CD14-positive monocyte (primary cell): ENCODE measurements at regions not wholly inside any gene's neighbourhood (a gene's known extent, or its start where the extent isn't known, plus 50 kb on each side); places are given as distances from the start of the nearest gene placed in this dataset.

Experiments
- DNase-seq, 3 donors: peaks; one replicate each; pipeline ENCODE4 v3.0.0-alpha.2; 2011 to 2022
- H2AFZ ChIP-seq: 2 replicates; pipeline ENCODE4 v1.6.0; 2012; ENCODE audit warnings: mild to moderate bottlenecking, low read depth, low read length, inconsistent platforms; ENCODE audit not compliant: insufficient read depth, poor library complexity, severe bottlenecking
- H3K27ac ChIP-seq, 2 donors: 1 replicate in 1 of 2; 2 replicates in 1 of 2; pipeline ENCODE4 v1.5.1; 2012 to 2013; ENCODE audit warnings: low read length in 2 of 2, control low read depth in 1 of 2, inconsistent platforms in 1 of 2, low read depth in 1 of 2, mild to moderate bottlenecking in 1 of 2
- H3K27me3 ChIP-seq, 2 donors: one replicate each; pipeline versions ENCODE4 v1.6.0 to v1.6.1; 2011 to 2013; ENCODE audit warnings: low read length in 2 of 2; ENCODE audit not compliant: control insufficient read depth in 2 of 2, insufficient read depth in 2 of 2
- H3K36me3 ChIP-seq, 2 donors: replicated peaks in 1 of 2; 1 replicate in 1 of 2; 2 replicates in 1 of 2; pipeline versions ENCODE4 v1.5.1 to v1.6.1; 2012 to 2013; ENCODE audit warnings: low read length in 2 of 2, control low read depth in 1 of 2, inconsistent platforms in 1 of 2, mild to moderate bottlenecking in 1 of 2; ENCODE audit not compliant: insufficient read depth in 2 of 2, control insufficient read depth in 1 of 2
- H3K4me1 ChIP-seq, 2 donors: 1 replicate in 1 of 2; 2 replicates in 1 of 2; pipeline versions ENCODE4 v1.5.1 to v1.6.1; 2012 to 2013; ENCODE audit warnings: low read length in 2 of 2, control low read depth in 1 of 2, inconsistent platforms in 1 of 2, mild to moderate bottlenecking in 1 of 2, moderate library complexity in 1 of 2; ENCODE audit not compliant: insufficient read depth in 2 of 2, control insufficient read depth in 1 of 2
- H3K4me2 ChIP-seq: replicated peaks from 2 replicates; pipeline ENCODE3; 2012; ENCODE audit warnings: low read length, moderate library complexity, mild to moderate bottlenecking; ENCODE audit not compliant: poor library complexity, severe bottlenecking; ENCODE audit errors: extremely low read depth
- H3K4me3 ChIP-seq, 3 experiments: fragments of 200-600 bp in 1 of 3; sonication (generic) in 1 of 3; replicated peaks in 1 of 3; 1 replicate in 2 of 3; 2 replicates in 1 of 3; pipeline ENCODE4 v1.5.1; 2011 to 2013; ENCODE audit warnings: low read length in 3 of 3, mild to moderate bottlenecking in 3 of 3, control low read depth in 2 of 3, low read depth in 2 of 3, inconsistent platforms in 1 of 3, moderate library complexity in 1 of 3
- H3K79me2 ChIP-seq: 2 replicates; pipeline ENCODE4 v1.6.0; 2012; ENCODE audit warnings: mild to moderate bottlenecking, control low read depth, inconsistent platforms, low read length, moderate library complexity; ENCODE audit not compliant: insufficient read depth
- H3K9ac ChIP-seq: 2 replicates; pipeline ENCODE4 v1.6.0; 2017; ENCODE audit warnings: low read length, mild to moderate bottlenecking; ENCODE audit not compliant: insufficient read depth, poor library complexity, severe bottlenecking
- H3K9me3 ChIP-seq, 2 donors: replicated peaks in 1 of 2; 1 replicate in 1 of 2; 2 replicates in 1 of 2; pipeline versions ENCODE4 v1.5.1 to v1.6.1; 2012 to 2013; ENCODE audit warnings: low read length in 2 of 2, control low read depth in 1 of 2; ENCODE audit not compliant: control insufficient read depth in 1 of 2, insufficient read depth in 1 of 2
- H4K20me1 ChIP-seq: 2 replicates; pipeline ENCODE4 v1.6.0; 2012; ENCODE audit warnings: mild to moderate bottlenecking, low read length, control low read depth, moderate library complexity; ENCODE audit not compliant: insufficient read depth
- H3K27ac Mint-ChIP-seq, 7 donors: one replicate each; pipeline ENCODE4 v1.8.0; 2020; ENCODE audit warnings: mild to moderate bottlenecking in 7 of 7, mixed read lengths in 7 of 7, moderate library complexity in 6 of 7, inconsistent platforms in 2 of 7
- H3K27me3 Mint-ChIP-seq, 3 donors: one replicate each; pipeline ENCODE4 v1.8.0; 2021 to 2022; ENCODE audit warnings: low read depth in 3 of 3, mild to moderate bottlenecking in 3 of 3, mixed read lengths in 3 of 3, moderate library complexity in 3 of 3, inconsistent platforms in 1 of 3
- H3K36me3 Mint-ChIP-seq, 2 donors: one replicate each; pipeline ENCODE4 v1.8.0; 2020; ENCODE audit warnings: mixed read lengths in 2 of 2, inconsistent platforms in 1 of 2, mild to moderate bottlenecking in 1 of 2
- H3K4me1 Mint-ChIP-seq: one replicate; pipeline ENCODE4 v1.8.0; 2020; ENCODE audit warnings: mild to moderate bottlenecking, mixed read lengths
- H3K4me3 Mint-ChIP-seq, 2 donors: one replicate each; pipeline ENCODE4 v1.8.0; 2020; ENCODE audit warnings: mild to moderate bottlenecking in 2 of 2, mixed read lengths in 2 of 2, moderate library complexity in 1 of 2
- H3K9me3 Mint-ChIP-seq, 7 donors: one replicate each; pipeline ENCODE4 v1.8.0; 2020 to 2022; ENCODE audit warnings: mixed read lengths in 7 of 7, mild to moderate bottlenecking in 6 of 7, moderate library complexity in 6 of 7, inconsistent platforms in 2 of 7
- WGBS: methylation state at CpG from one replicate; pipeline ENCODE4 v1.1.5; 2013; ENCODE audit warnings: missing lambda C conversion rate; ENCODE audit not compliant: insufficient coverage; 5-methylcytosine and 5-hydroxymethylcytosine counted together
- intact Hi-C, 2 donors: fragments of 100-400 bp; cut with micrococcal nuclease; formaldehyde crosslinking; loops; one replicate each; pipeline versions ENCODE4 v1.15.0 to v1.15.1; 2023
- TF ChIP-seq, protein P1 (sequence below): fragments of 200-600 bp; IDR thresholded peaks from one replicate; pipeline ENCODE4 v1.8.0; 2022; ENCODE audit warnings: antibody characterized with exemption, mild to moderate bottlenecking

GRCh38 chr3:22952860-22953259 lies 250.3 kb upstream of the UBE2E2 start:
- 100% methylated on average over 1 of the region's 3 CpGs for WGBS
- no peak overlapping the region for H3K4me2 ChIP-seq
- TF ChIP-seq, protein P1, sequence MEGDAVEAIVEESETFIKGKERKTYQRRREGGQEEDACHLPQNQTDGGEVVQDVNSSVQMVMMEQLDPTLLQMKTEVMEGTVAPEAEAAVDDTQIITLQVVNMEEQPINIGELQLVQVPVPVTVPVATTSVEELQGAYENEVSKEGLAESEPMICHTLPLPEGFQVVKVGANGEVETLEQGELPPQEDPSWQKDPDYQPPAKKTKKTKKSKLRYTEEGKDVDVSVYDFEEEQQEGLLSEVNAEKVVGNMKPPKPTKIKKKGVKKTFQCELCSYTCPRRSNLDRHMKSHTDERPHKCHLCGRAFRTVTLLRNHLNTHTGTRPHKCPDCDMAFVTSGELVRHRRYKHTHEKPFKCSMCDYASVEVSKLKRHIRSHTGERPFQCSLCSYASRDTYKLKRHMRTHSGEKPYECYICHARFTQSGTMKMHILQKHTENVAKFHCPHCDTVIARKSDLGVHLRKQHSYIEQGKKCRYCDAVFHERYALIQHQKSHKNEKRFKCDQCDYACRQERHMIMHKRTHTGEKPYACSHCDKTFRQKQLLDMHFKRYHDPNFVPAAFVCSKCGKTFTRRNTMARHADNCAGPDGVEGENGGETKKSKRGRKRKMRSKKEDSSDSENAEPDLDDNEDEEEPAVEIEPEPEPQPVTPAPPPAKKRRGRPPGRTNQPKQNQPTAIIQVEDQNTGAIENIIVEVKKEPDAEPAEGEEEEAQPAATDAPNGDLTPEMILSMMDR, result no peak

DNA sequence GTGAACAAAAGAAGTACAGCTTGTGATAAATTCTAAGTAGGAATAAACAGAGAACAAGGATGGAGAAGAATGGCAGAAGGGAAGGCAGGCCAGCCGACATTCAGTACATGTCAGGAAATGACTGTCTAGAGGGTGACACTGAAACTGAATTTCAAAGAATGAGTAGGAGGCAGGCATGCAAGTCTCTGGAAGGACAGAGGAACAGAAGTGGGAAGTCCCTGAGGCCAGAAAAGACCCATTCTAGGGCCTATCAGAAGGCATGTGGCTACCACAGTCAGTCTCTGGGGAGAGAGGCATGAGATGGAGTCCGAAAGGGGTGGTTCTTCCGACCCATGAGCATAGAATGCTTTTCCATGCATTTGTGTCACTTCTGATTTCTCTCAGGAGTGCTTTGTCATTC lies 243.5 kb upstream of the UBE2E2 start:
- no peaks in the 10 kb centered on the region for H4K20me1 ChIP-seq
- H3K36me3 ChIP-seq, result no peaks in the 10 kb centered on the region
- no peak overlapping the region for H3K27ac ChIP-seq
- H3K4me2 ChIP-seq, result no peak overlapping the region
- Mint-ChIP-seq H3K36me3 (no peaks in the 10 kb centered on the region), H3K4me3 (no peak overlapping the region), H3K27ac (no peak overlapping the region), H3K9me3 (peaks cover 0 to 1% (median 0%) of the 10 kb centered on the region in 7 donors), H3K27me3 (peaks cover 0 to 7% (median 5%) of the 10 kb centered on the region in 3 donors), H3K4me1 (no peaks in the 10 kb centered on the region)
- H3K9me3 ChIP-seq, result no peaks in the 10 kb centered on the region
- no peak for DNase-seq
- 20% methylated on average over 1 of the region's 3 CpGs for WGBS
- intact Hi-C loops, result loop anchor here in 1 of 2 donors (10.0 kb wide), 1 partner anchor 395 kb away; no protein-coding TSS in a partner anchor
- H3K9ac ChIP-seq, result no peak overlapping the region
- H2AFZ ChIP-seq, result no peak overlapping the region
- H3K4me1 ChIP-seq, result no peaks in the 10 kb centered on the region
- no peak overlapping the region for H3K4me3 ChIP-seq
- no peaks in the 10 kb centered on the region for H3K27me3 ChIP-seq
- TF ChIP-seq, protein P1, result no peak
- no peaks in the 10 kb centered on the region for H3K79me2 ChIP-seq

More at GRCh38 chr3:22952860-22953259, 250.3 kb upstream of the UBE2E2 start:
- H3K27me3 ChIP-seq, result no peaks in the 10 kb centered on the region
- no peaks in the 10 kb centered on the region for H3K36me3 ChIP-seq
- no peaks in the 10 kb centered on the region for H3K36me3 Mint-ChIP-seq
- no peaks in the 10 kb centered on the region for H4K20me1 ChIP-seq
- no peaks in the 10 kb centered on the region for H3K79me2 ChIP-seq
- H3K9me3 Mint-ChIP-seq, result peaks cover 0 to 10% (median 5%) of the 10 kb centered on the region in 7 donors
- peaks cover 0 to 2% (median 0%) of the 10 kb centered on the region in 3 donors for H3K27me3 Mint-ChIP-seq
- no peak overlapping the region for H3K9ac ChIP-seq
- H3K4me1 ChIP-seq, result no peaks in the 10 kb centered on the region
- intact Hi-C loops, result loop anchor here in 1 of 2 donors (10.0 kb wide), 1 partner anchor 388 kb away; no protein-coding TSS in a partner anchor
- no peak overlapping the region for H3K4me3 Mint-ChIP-seq
- DNase-seq, result no peak
- peaks cover 0 to 5% of the 10 kb centered on the region in 2 donors for H3K9me3 ChIP-seq
- no peak overlapping the region for H2AFZ ChIP-seq
- H3K27ac Mint-ChIP-seq, result no peak overlapping the region
- no peak overlapping the region for H3K27ac ChIP-seq
- no peak overlapping the region for H3K4me3 ChIP-seq
- no peaks in the 10 kb centered on the region for H3K4me1 Mint-ChIP-seq
